AG09309 (cell line): ENCODE measurements at regions not wholly inside any gene's neighbourhood (a gene's known extent, or its start where the extent isn't known, plus 50 kb on each side); places are given as distances from the start of the nearest gene placed in this dataset.

ENCODE experiments used
- DNase-seq: peaks from one replicate; pipeline ENCODE4 v3.0.0-alpha.2; 2010; ENCODE audit warnings: low read depth
- H3K4me3 ChIP-seq: 2 replicates; pipeline ENCODE4 v1.5.1; 2011; ENCODE audit warnings: mild to moderate bottlenecking, low read depth, low read length, moderate library complexity; ENCODE audit not compliant: control insufficient read depth
- CTCF ChIP-seq: IDR thresholded peaks from 2 replicates; pipeline ENCODE4 v1.5.1; 2011; ENCODE audit warnings: mild to moderate bottlenecking, low read depth, low read length, inconsistent platforms; ENCODE audit not compliant: insufficient read depth, control insufficient read depth; ENCODE audit errors: missing control alignments

GRCh38 chr9:129264388-129264787 is 86.3 kb upstream of the IER5L start:
- TF ChIP-seq CTCF = no peak
- DNase-seq = no peak
- no peak overlapping the region for H3K4me3 ChIP-seq

GRCh38 chr9:129263836-129264235 is 85.8 kb upstream of the IER5L start:
- DNase-seq = no peak
- TF ChIP-seq CTCF = no peak
- no peak overlapping the region for H3K4me3 ChIP-seq

GRCh38 chr9:129262261-129262660 is 84.2 kb upstream of the IER5L start:
- no peak overlapping the region for H3K4me3 ChIP-seq
- TF ChIP-seq CTCF = no peak
- DNase-seq = no peak

- DNase-seq = no peak
- TF ChIP-seq CTCF = no peak
- H3K4me3 ChIP-seq = no peak overlapping the region
Measured at GRCh38 chr9:129259375-129259774, 81.3 kb upstream of the IER5L start.

GRCh38 chr9:129258823-129259301 is 80.8 kb upstream of the IER5L start:
- peak overlapping the region; percentile 33 for H3K4me3 ChIP-seq
- DNase-seq = no peak

GRCh38 chr9:129258124-129258822 is 80.2 kb upstream of the IER5L start:
- H3K4me3 ChIP-seq = peak overlapping the region; percentile 33
- no peak for DNase-seq
- no peak for TF ChIP-seq CTCF

More at GRCh38 chr9:129258823-129259301, 80.8 kb upstream of the IER5L start:
- TF ChIP-seq CTCF = no peak
